Stimulated activated naive CD8-positive, alpha-beta T cell treated with anti-CD3 and anti-CD28 coated beads, Interleukin-15, Interleukin-2, amounts not matched to agents 100 U/mL and 50 U/mL, for 24 hours (primary cell): ENCODE measurements at regions not wholly inside any gene's neighbourhood (a gene's known extent, or its start where the extent isn't known, plus 50 kb on each side); places are given as distances from the start of the nearest gene placed in this dataset.

ENCODE experiments used
- ATAC-seq: fragments of 150-1000 bp; cut with Tn5 transposase; one replicate; pipeline ENCODE4 v1.10.0; 2021
- DNase-seq: peaks from one replicate; pipeline ENCODE4 v3.0.0; 2021

- ATAC-seq (no peak), DNase-seq (no peak)
These were observed 249.8 kb downstream of the SAMD5 start for GRCh38 chr6:147758303-147758702.

- DNase-seq (no peak), ATAC-seq (no peak)
These were observed 250.6 kb downstream of the SAMD5 start for GRCh38 chr6:147759093-147759492.

GRCh38 chr6:147759536-147759935, 251.0 kb downstream of the SAMD5 start:
- DNase-seq (no peak), ATAC-seq (no peak)

GRCh38 chr6:147765541-147765940, 257.1 kb downstream of the SAMD5 start:
- ATAC-seq, result no peak
- DNase-seq, result no peak

GRCh38 chr6:147768969-147769368, 260.5 kb downstream of the SAMD5 start:
- DNase-seq (no peak), ATAC-seq (no peak)

GRCh38 chr6:147769496-147770087, 261.1 kb downstream of the SAMD5 start:
- DNase-seq (no peak), ATAC-seq (no peak)

GRCh38 chr6:147770221-147770620, 261.7 kb downstream of the SAMD5 start:
- no peak for DNase-seq
- no peak for ATAC-seq

GRCh38 chr6:147772724-147773123, 264.2 kb downstream of the SAMD5 start:
- ATAC-seq, result no peak

GRCh38 chr6:147774856-147775255, 266.4 kb downstream of the SAMD5 start:
- ATAC-seq (no peak), DNase-seq (no peak)

More at GRCh38 chr6:147772724-147773123, 264.2 kb downstream of the SAMD5 start:
- no peak for DNase-seq

- ATAC-seq (no peak), DNase-seq (no peak)
These were observed 268.2 kb downstream of the SAMD5 start for GRCh38 chr6:147776631-147777213.

- DNase-seq (no peak), ATAC-seq (no peak)
These were observed 271.1 kb downstream of the SAMD5 start for GRCh38 chr6:147779624-147780023.

- DNase-seq (no peak), ATAC-seq (no peak)
These were observed 273.8 kb downstream of the SAMD5 start for GRCh38 chr6:147782302-147782701.

- no peak for DNase-seq
- no peak for ATAC-seq
These were observed 275.9 kb downstream of the SAMD5 start for GRCh38 chr6:147784371-147784770.

- no peak for ATAC-seq
These were observed 278.9 kb downstream of the SAMD5 start for GRCh38 chr6:147787417-147787816.

GRCh38 chr6:147789430-147789947, 281.0 kb downstream of the SAMD5 start:
- no peak for ATAC-seq

More at GRCh38 chr6:147787417-147787816, 278.9 kb downstream of the SAMD5 start:
- DNase-seq, result no peak

GRCh38 chr6:147793871-147794643, 285.6 kb downstream of the SAMD5 start:
- ATAC-seq (no peak), DNase-seq (no peak)

More at GRCh38 chr6:147789430-147789947, 281.0 kb downstream of the SAMD5 start:
- no peak for DNase-seq

GRCh38 chr6:147802459-147802858, 294.0 kb downstream of the SAMD5 start:
- ATAC-seq (no peak), DNase-seq (no peak)

- DNase-seq (no peak), ATAC-seq (no peak)
These were observed 296.7 kb downstream of the SAMD5 start for GRCh38 chr6:147805155-147805554.

GRCh38 chr6:147806697-147807096, 298.2 kb downstream of the SAMD5 start:
- no peak for ATAC-seq
- DNase-seq, result no peak

- DNase-seq (no peak), ATAC-seq (no peak)
These were observed 300.1 kb downstream of the SAMD5 start for GRCh38 chr6:147808640-147809039.

GRCh38 chr6:147811913-147812629, 303.6 kb downstream of the SAMD5 start:
- ATAC-seq (no peak), DNase-seq (no peak)

GRCh38 chr6:147817042-147817689, 308.7 kb downstream of the SAMD5 start:
- no peak for DNase-seq
- ATAC-seq, result no peak
